ENCODE measurements at regions not wholly inside any gene's neighbourhood (a gene's known extent, or its start where the extent isn't known, plus 50 kb on each side); places are given as distances from the start of the nearest gene placed in this dataset.
"Not testable (repeated sequence)": the region's sequence is repeated elsewhere in the genome, so short reads cannot be mapped to it uniquely, and the experiment has no call there.

GRCh38 chr2:18319987-18320386 lies 240.5 kb downstream of the RDH14 start:
- DNase-seq, result no peak

GRCh38 chr2:18317017-18317416 lies 243.4 kb downstream of the RDH14 start:
- no peak for DNase-seq

- no peak for DNase-seq
Measured at GRCh38 chr2:18312818-18313217, 247.6 kb downstream of the RDH14 start.

GRCh38 chr2:18311420-18312195 lies 248.8 kb downstream of the RDH14 start:
- DNase-seq, result no peak

GRCh38 chr2:18309627-18310026 lies 250.8 kb downstream of the RDH14 start:
- no peak for DNase-seq

GRCh38 chr2:18309188-18309587 lies 251.3 kb downstream of the RDH14 start:
- no peak for DNase-seq

GRCh38 chr2:18304849-18305248 lies 255.6 kb downstream of the RDH14 start:
- no peak for DNase-seq

GRCh38 chr2:18301421-18302139 lies 258.9 kb downstream of the RDH14 start:
- no peak for DNase-seq

GRCh38 chr2:18299423-18300212 lies 260.8 kb downstream of the RDH14 start:
- DNase-seq, result no peak

- DNase-seq, result no peak
Measured at GRCh38 chr2:18297534-18298058, 262.9 kb downstream of the RDH14 start.

- no peak for DNase-seq
Measured at GRCh38 chr2:18290386-18290785, 270.1 kb downstream of the RDH14 start.

GRCh38 chr2:18286897-18287296 lies 273.6 kb downstream of the RDH14 start:
- DNase-seq, result no peak

- no peak for DNase-seq
Measured at GRCh38 chr2:18284331-18284730, 276.1 kb downstream of the RDH14 start.

- no peak for DNase-seq
Measured at GRCh38 chr2:18282026-18282425, 278.4 kb downstream of the RDH14 start.

GRCh38 chr2:18276583-18277075 lies 283.8 kb downstream of the RDH14 start:
- DNase-seq, result no peak

- DNase-seq, result no peak
Measured at GRCh38 chr2:18273205-18273604, 287.2 kb downstream of the RDH14 start.

GRCh38 chr2:18272148-18272494 lies 288.3 kb downstream of the RDH14 start:
- DNase-seq, result no peak

- no peak for DNase-seq
Measured at GRCh38 chr2:18271370-18272147, 288.9 kb downstream of the RDH14 start.

- DNase-seq, result no peak
Measured at GRCh38 chr2:18268400-18268799, 292.1 kb downstream of the RDH14 start.

- no peak for DNase-seq
Measured at GRCh38 chr2:18267501-18267900, 293.0 kb downstream of the RDH14 start.

GRCh38 chr2:18266699-18267098 lies 293.8 kb downstream of the RDH14 start:
- not testable (repeated sequence) for DNase-seq
